ENCODE measurements at regions not wholly inside any gene's neighbourhood (a gene's known extent, or its start where the extent isn't known, plus 50 kb on each side); places are given as distances from the start of the nearest gene placed in this dataset.
A peak's percentile ranks its signal among the peaks of the same experiment; 100 is the strongest.

GRCh38 chr6:14826456-14826855, 419.4 kb upstream of the JARID2 start:
- DNase-seq (ENCODE audit: low read depth in 1 of 2, low spot score in 1 of 2) = no peak

GRCh38 chr6:14827354-14827753, 418.5 kb upstream of the JARID2 start:
- no peak for DNase-seq (ENCODE audit: low read depth in 1 of 2, low spot score in 1 of 2)

- DNase-seq (ENCODE audit: low read depth in 1 of 2, low spot score in 1 of 2) = no peak
Observed at GRCh38 chr6:14828201-14828611, 417.7 kb upstream of the JARID2 start.

- DNase-seq (ENCODE audit: low read depth in 1 of 2, low spot score in 1 of 2) = no peak
Observed at GRCh38 chr6:14831070-14831469, 414.8 kb upstream of the JARID2 start.

GRCh38 chr6:14831937-14832336, 413.9 kb upstream of the JARID2 start:
- DNase-seq (ENCODE audit: low read depth in 1 of 2, low spot score in 1 of 2) = no peak

GRCh38 chr6:14832427-14832826, 413.4 kb upstream of the JARID2 start:
- no peak for DNase-seq (ENCODE audit: low read depth in 1 of 2, low spot score in 1 of 2)

GRCh38 chr6:14834851-14835530, 410.9 kb upstream of the JARID2 start:
- DNase-seq (ENCODE audit: low read depth in 1 of 2, low spot score in 1 of 2) = no peak

GRCh38 chr6:14837435-14837834, 408.4 kb upstream of the JARID2 start:
- no peak for DNase-seq (ENCODE audit: low read depth in 1 of 2, low spot score in 1 of 2)

- no peak for DNase-seq (ENCODE audit: low read depth in 1 of 2, low spot score in 1 of 2)
Observed at GRCh38 chr6:14838133-14838583, 407.7 kb upstream of the JARID2 start.

- DNase-seq (ENCODE audit: low read depth in 1 of 2, low spot score in 1 of 2) = no peak
Observed at GRCh38 chr6:14841901-14842421, 403.9 kb upstream of the JARID2 start.

GRCh38 chr6:14844411-14844810, 401.5 kb upstream of the JARID2 start:
- no peak for DNase-seq (ENCODE audit: low read depth in 1 of 2, low spot score in 1 of 2)

GRCh38 chr6:14848019-14848418, 397.9 kb upstream of the JARID2 start:
- DNase-seq (ENCODE audit: low read depth in 1 of 2, low spot score in 1 of 2) = no peak

- DNase-seq (ENCODE audit: low read depth in 1 of 2, low spot score in 1 of 2) = no peak
Observed at GRCh38 chr6:14849185-14849584, 396.7 kb upstream of the JARID2 start.

- no peak for DNase-seq (ENCODE audit: low read depth in 1 of 2, low spot score in 1 of 2)
Observed at GRCh38 chr6:14851281-14851680, 394.6 kb upstream of the JARID2 start.

GRCh38 chr6:14852375-14852774, 393.5 kb upstream of the JARID2 start:
- DNase-seq (ENCODE audit: low read depth in 1 of 2, low spot score in 1 of 2) = no peak

- no peak for DNase-seq (ENCODE audit: low read depth in 1 of 2, low spot score in 1 of 2)
Observed at GRCh38 chr6:14856177-14856576, 389.7 kb upstream of the JARID2 start.

GRCh38 chr6:14857001-14857400, 388.9 kb upstream of the JARID2 start:
- DNase-seq (ENCODE audit: low read depth in 1 of 2, low spot score in 1 of 2) = no peak

GRCh38 chr6:14857501-14857900, 388.4 kb upstream of the JARID2 start:
- peak; percentile 21 to 54 for DNase-seq (ENCODE audit: low read depth in 1 of 2, low spot score in 1 of 2)

GRCh38 chr6:14858808-14859207, 387.1 kb upstream of the JARID2 start:
- DNase-seq (ENCODE audit: low read depth in 1 of 2, low spot score in 1 of 2) = no peak

GRCh38 chr6:14860774-14861173, 385.1 kb upstream of the JARID2 start:
- no peak for DNase-seq (ENCODE audit: low read depth in 1 of 2, low spot score in 1 of 2)

GRCh38 chr6:14861491-14861943, 384.4 kb upstream of the JARID2 start:
- DNase-seq (ENCODE audit: low read depth in 1 of 2, low spot score in 1 of 2) = no peak

- DNase-seq (ENCODE audit: low read depth in 1 of 2, low spot score in 1 of 2) = no peak
Observed at GRCh38 chr6:14862845-14863244, 383.0 kb upstream of the JARID2 start.

All from stimulated activated CD4-positive, alpha-beta T cell treated with anti-CD3 and anti-CD28 coated beads, Interleukin-15, amount 100 ng/mL, for 1 hour (primary cell).